BJ (cell line): ENCODE measurements at regions not wholly inside any gene's neighbourhood (a gene's known extent, or its start where the extent isn't known, plus 50 kb on each side); places are given as distances from the start of the nearest gene placed in this dataset.

Source experiments
- CTCF ChIA-PET: fragments of 350-600 bp; formaldehyde crosslinking; extraction: SDS; loops from one replicate; lab custom pipeline; 2021; ENCODE audit warnings: antibody characterized with exemption, inconsistent platforms; lab: Yijun Ruan, JAX
- POLR2A ChIA-PET: fragments of 300-600 bp; sonication (Branson Sonifier 250); formaldehyde crosslinking; extraction: SDS; loops from one replicate; lab custom pipeline; 2021; ENCODE audit warnings: antibody characterized with exemption; lab: Charles Lee
- DNase-seq: peaks from one replicate; pipeline ENCODE4 v3.0.0-alpha.2; 2011; ENCODE audit warnings: low read depth
- H3K27me3 ChIP-seq: 2 replicates; pipeline ENCODE4 v1.6.0; 2011; ENCODE audit warnings: low read length; ENCODE audit not compliant: control insufficient read depth, insufficient read depth
- H3K36me3 ChIP-seq: 2 replicates; pipeline ENCODE4 v1.5.1; 2011; ENCODE audit warnings: low read length; ENCODE audit not compliant: control insufficient read depth, insufficient read depth
- H3K4me3 ChIP-seq: 2 replicates; pipeline ENCODE4 v1.5.1; 2011; ENCODE audit warnings: low read depth, mild to moderate bottlenecking, control low read depth, low read length
- TF ChIP-seq, protein P1 (sequence below): IDR thresholded peaks from 2 replicates; pipeline ENCODE4 v1.5.1; 2011; ENCODE audit warnings: low read depth, mild to moderate bottlenecking, control low read depth, inconsistent platforms, low read length, moderate library complexity; ENCODE audit not compliant: insufficient read depth

DNA sequence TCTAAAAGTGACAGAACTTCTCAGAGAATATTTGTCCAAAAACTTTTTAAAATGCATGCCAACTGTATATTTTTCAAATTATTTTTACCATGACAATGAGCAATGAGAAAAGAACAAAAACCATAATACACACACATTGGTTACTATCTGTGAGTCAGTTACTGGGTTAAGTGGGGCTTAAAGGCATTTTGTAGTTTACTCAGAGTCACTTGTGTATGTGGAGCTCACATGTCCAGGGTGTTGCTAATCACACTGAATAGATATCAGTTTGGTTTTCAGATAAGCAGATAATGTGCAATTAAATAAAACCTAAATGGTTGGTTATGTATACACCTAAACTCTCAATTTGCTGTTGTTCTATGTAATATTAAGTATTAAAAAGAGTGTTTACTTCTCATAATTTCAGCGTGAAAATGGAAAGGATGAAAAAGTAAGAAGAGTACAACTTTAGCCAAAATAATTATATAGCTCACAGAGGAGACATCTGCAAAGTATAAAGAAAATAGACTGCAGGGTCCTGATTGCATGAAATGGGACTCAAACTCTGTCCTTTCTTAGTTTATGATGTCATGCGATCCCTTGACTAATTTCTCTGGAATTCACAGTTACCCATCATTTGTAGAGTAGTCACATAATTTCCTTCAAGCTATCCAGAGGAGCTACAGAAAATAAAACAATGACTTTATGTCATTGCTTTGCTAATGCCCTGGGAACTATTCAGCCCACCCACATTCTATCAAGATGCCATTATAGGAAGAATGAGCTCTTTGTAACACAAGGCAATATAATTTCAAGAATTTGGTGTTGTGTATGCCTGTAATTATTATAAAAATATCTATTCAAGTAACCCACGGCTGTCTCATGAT lies 388.0 kb upstream of the ZNF608 start:
- Histone ChIP-seq H3K36me3 (no peaks in the 10 kb centered on the region), H3K27me3 (no peaks in the 10 kb centered on the region), H3K4me3 (no peak overlapping the region)
- ChIA-PET POLR2A (no interaction called here), CTCF (no interaction called here)
- TF ChIP-seq, protein P1, sequence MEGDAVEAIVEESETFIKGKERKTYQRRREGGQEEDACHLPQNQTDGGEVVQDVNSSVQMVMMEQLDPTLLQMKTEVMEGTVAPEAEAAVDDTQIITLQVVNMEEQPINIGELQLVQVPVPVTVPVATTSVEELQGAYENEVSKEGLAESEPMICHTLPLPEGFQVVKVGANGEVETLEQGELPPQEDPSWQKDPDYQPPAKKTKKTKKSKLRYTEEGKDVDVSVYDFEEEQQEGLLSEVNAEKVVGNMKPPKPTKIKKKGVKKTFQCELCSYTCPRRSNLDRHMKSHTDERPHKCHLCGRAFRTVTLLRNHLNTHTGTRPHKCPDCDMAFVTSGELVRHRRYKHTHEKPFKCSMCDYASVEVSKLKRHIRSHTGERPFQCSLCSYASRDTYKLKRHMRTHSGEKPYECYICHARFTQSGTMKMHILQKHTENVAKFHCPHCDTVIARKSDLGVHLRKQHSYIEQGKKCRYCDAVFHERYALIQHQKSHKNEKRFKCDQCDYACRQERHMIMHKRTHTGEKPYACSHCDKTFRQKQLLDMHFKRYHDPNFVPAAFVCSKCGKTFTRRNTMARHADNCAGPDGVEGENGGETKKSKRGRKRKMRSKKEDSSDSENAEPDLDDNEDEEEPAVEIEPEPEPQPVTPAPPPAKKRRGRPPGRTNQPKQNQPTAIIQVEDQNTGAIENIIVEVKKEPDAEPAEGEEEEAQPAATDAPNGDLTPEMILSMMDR: no peak
- peak; percentile 89 for DNase-seq

DNA sequence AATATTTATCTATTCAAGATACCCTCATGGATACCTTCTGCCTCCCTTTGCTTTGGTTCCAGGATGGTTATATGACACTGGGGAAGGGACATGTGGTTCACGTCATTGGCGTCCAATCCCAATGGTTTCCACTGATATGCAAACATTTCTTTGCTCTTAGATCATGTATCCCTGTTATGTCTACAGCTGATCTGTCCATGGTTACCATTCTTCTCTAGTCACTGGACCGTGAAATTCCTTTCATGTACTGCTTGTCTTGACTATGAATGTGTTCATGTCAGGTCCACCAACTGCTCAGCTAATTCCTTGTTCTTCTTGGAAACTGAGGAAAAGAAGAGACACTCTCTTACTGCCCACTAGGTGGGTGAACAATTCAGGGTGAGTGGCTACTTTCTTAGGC lies 391.1 kb upstream of the ZNF608 start:
- Histone ChIP-seq H3K27me3 (no peaks in the 10 kb centered on the region), H3K36me3 (no peaks in the 10 kb centered on the region), H3K4me3 (no peak overlapping the region)
- TF ChIP-seq, protein P1: no peak
- CTCF ChIA-PET: no interaction called here
- no peak for DNase-seq
- POLR2A ChIA-PET: no interaction called here

DNA sequence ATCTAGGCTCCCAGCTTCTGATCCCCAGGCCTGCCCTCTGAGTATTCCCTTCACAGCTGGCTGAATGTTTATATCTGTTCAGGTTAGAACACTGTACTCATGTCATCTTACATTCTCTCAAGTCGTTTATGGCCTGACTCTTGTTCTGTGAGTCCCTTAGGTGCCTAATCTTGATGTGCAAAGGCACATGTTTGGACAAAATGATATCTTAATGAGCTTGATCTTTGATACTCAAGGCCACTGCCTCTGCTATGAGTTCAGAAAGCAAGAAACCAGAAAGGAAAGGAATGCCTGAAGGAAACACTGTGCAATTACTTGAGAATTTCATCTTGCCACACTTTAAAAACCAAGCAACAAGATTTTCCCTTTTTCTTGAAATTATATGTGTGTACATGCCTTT lies 391.8 kb upstream of the ZNF608 start:
- Histone ChIP-seq H3K4me3 (no peak overlapping the region), H3K36me3 (no peaks in the 10 kb centered on the region), H3K27me3 (no peaks in the 10 kb centered on the region)
- TF ChIP-seq, protein P1: no peak
- DNase-seq: no peak
- CTCF ChIA-PET: no interaction called here
- POLR2A ChIA-PET: no interaction called here

DNA sequence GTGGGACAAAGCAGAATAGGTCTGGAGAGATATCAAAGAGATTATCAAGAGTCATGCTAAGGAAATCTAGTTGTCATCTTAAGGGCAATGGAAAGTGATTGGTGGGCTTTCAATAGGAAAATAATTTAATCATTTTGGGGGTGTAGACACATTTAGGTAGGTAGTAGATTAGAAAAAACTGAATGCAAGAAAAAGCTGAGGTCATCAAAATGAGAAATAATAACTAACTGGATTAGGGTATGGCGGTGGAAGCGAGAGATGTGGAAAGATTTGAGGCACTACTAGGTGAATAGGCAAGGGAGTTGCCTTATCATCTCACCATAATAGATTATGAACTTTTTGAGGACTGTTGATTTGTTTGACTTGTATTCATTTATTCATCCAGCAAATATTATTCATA lies 393.2 kb upstream of the ZNF608 start:
- TF ChIP-seq, protein P1: no peak
- Histone ChIP-seq H3K36me3 (no peaks in the 10 kb centered on the region), H3K4me3 (no peak overlapping the region), H3K27me3 (no peaks in the 10 kb centered on the region)
- no peak for DNase-seq
- POLR2A ChIA-PET: interaction anchor here (0.6 kb wide), 1 partner anchor 158 kb away, joined by 4 read pairs; no protein-coding TSS in a partner anchor
- CTCF ChIA-PET: no interaction called here

DNA sequence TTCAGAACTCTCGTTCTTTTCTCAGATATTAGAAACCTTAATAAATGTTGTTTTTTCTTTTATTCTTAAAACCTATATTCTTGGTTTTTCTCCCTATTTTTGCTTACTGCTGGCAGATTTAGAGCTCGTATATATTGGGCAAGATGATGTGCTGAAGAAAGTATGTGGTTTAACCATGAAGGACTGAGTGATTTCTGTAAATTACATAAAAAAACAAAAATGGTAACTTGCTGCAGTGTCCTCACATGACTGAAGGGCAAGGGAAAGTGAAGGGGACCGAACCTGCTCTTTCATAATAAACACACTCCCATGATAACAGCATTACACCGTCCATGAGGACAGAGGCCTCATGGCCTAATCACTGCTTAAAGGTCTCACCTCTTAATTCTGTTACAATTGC lies 393.8 kb upstream of the ZNF608 start:
- DNase-seq: no peak
- TF ChIP-seq, protein P1: no peak
- no peaks in the 10 kb centered on the region for H3K36me3 ChIP-seq
- H3K27me3 ChIP-seq: no peaks in the 10 kb centered on the region
- CTCF ChIA-PET: no interaction called here
- H3K4me3 ChIP-seq: no peak overlapping the region
- POLR2A ChIA-PET: interaction anchor here (0.6 kb wide), 1 partner anchor 158 kb away, joined by 4 read pairs; no protein-coding TSS in a partner anchor
